ENCODE measurements at regions not wholly inside any gene's neighbourhood (a gene's known extent, or its start where the extent isn't known, plus 50 kb on each side); places are given as distances from the start of the nearest gene placed in this dataset.
A peak's percentile ranks its signal among the peaks of the same experiment; 100 is the strongest.
"Not testable (repeated sequence)": the region's sequence is repeated elsewhere in the genome, so short reads cannot be mapped to it uniquely, and the experiment has no call there.

- peaks cover 4 to 16% of the 10 kb centered on the region in 2 donors for H3K9me3 ChIP-seq (ENCODE audit: control insufficient read depth in 1 of 2, low read length in 2 of 2)
- H3K4me1 ChIP-seq (ENCODE audit: control insufficient read depth in 1 of 2, insufficient read depth in 2 of 2, low read length in 2 of 2); H3K36me3 ChIP-seq (ENCODE audit: control insufficient read depth in 1 of 2, insufficient read depth in 2 of 2, low read length in 2 of 2); H3K27ac ChIP-seq (ENCODE audit: low read depth, low read length); H3K4me3 ChIP-seq (ENCODE audit: low read depth in 1 of 2, low read length in 2 of 2); H3K9ac ChIP-seq (ENCODE audit: low read depth in 1 of 2, low read length in 2 of 2); H3K27me3 ChIP-seq (ENCODE audit: control insufficient read depth in 1 of 2, insufficient read depth in 2 of 2, low read length in 2 of 2): not testable (repeated sequence)
Measured at GRCh38 chr21:9822093-9822820, 699.1 kb upstream of the TPTE start.

GRCh38 chr21:9823197-9824157 is 697.9 kb upstream of the TPTE start:
- H3K27me3 ChIP-seq (ENCODE audit: control insufficient read depth in 1 of 2, insufficient read depth in 2 of 2, low read length in 2 of 2); H3K27ac ChIP-seq (ENCODE audit: low read depth, low read length); H3K4me1 ChIP-seq (ENCODE audit: control insufficient read depth in 1 of 2, insufficient read depth in 2 of 2, low read length in 2 of 2); H3K36me3 ChIP-seq (ENCODE audit: control insufficient read depth in 1 of 2, insufficient read depth in 2 of 2, low read length in 2 of 2); H3K9ac ChIP-seq (ENCODE audit: low read depth in 1 of 2, low read length in 2 of 2): not testable (repeated sequence)
- Histone ChIP-seq H3K4me3 (ENCODE audit: low read depth in 1 of 2, low read length in 2 of 2) (peak overlapping the region in 1 of 2 donors; percentile 21), H3K9me3 (ENCODE audit: control insufficient read depth in 1 of 2, low read length in 2 of 2) (peaks cover 4 to 16% of the 10 kb centered on the region in 2 donors)

GRCh38 chr21:9830801-9831200 is 690.6 kb upstream of the TPTE start:
- not testable (repeated sequence) for H3K4me3 ChIP-seq (ENCODE audit: low read depth in 1 of 2, low read length in 2 of 2); H3K36me3 ChIP-seq (ENCODE audit: control insufficient read depth in 1 of 2, insufficient read depth in 2 of 2, low read length in 2 of 2); H3K27ac ChIP-seq (ENCODE audit: low read depth, low read length); H3K4me1 ChIP-seq (ENCODE audit: control insufficient read depth in 1 of 2, insufficient read depth in 2 of 2, low read length in 2 of 2); H3K9ac ChIP-seq (ENCODE audit: low read depth in 1 of 2, low read length in 2 of 2); H3K27me3 ChIP-seq (ENCODE audit: control insufficient read depth in 1 of 2, insufficient read depth in 2 of 2, low read length in 2 of 2); H3K9me3 ChIP-seq (ENCODE audit: control insufficient read depth in 1 of 2, low read length in 2 of 2)

GRCh38 chr21:9832751-9833150 is 688.6 kb upstream of the TPTE start:
- H3K4me3 ChIP-seq (ENCODE audit: low read depth in 1 of 2, low read length in 2 of 2); H3K9ac ChIP-seq (ENCODE audit: low read depth in 1 of 2, low read length in 2 of 2); H3K9me3 ChIP-seq (ENCODE audit: control insufficient read depth in 1 of 2, low read length in 2 of 2); H3K36me3 ChIP-seq (ENCODE audit: control insufficient read depth in 1 of 2, insufficient read depth in 2 of 2, low read length in 2 of 2); H3K4me1 ChIP-seq (ENCODE audit: control insufficient read depth in 1 of 2, insufficient read depth in 2 of 2, low read length in 2 of 2); H3K27me3 ChIP-seq (ENCODE audit: control insufficient read depth in 1 of 2, insufficient read depth in 2 of 2, low read length in 2 of 2); H3K27ac ChIP-seq (ENCODE audit: low read depth, low read length): not testable (repeated sequence)

- peaks cover 17 to 28% of the 10 kb centered on the region in 2 donors for H3K9me3 ChIP-seq (ENCODE audit: control insufficient read depth in 1 of 2, low read length in 2 of 2)
- H3K36me3 ChIP-seq (ENCODE audit: control insufficient read depth in 1 of 2, insufficient read depth in 2 of 2, low read length in 2 of 2); H3K9ac ChIP-seq (ENCODE audit: low read depth in 1 of 2, low read length in 2 of 2); H3K4me3 ChIP-seq (ENCODE audit: low read depth in 1 of 2, low read length in 2 of 2); H3K27ac ChIP-seq (ENCODE audit: low read depth, low read length); H3K27me3 ChIP-seq (ENCODE audit: control insufficient read depth in 1 of 2, insufficient read depth in 2 of 2, low read length in 2 of 2); H3K4me1 ChIP-seq (ENCODE audit: control insufficient read depth in 1 of 2, insufficient read depth in 2 of 2, low read length in 2 of 2): not testable (repeated sequence)
Measured at GRCh38 chr21:9836547-9836946, 684.8 kb upstream of the TPTE start.

- Histone ChIP-seq H3K9me3 (ENCODE audit: control insufficient read depth in 1 of 2, low read length in 2 of 2) (peaks cover 17 to 28% of the 10 kb centered on the region in 2 donors), H3K4me3 (ENCODE audit: low read depth in 1 of 2, low read length in 2 of 2) (peak overlapping the region in 1 of 2 donors; percentile 6)
- H3K27ac ChIP-seq (ENCODE audit: low read depth, low read length); H3K36me3 ChIP-seq (ENCODE audit: control insufficient read depth in 1 of 2, insufficient read depth in 2 of 2, low read length in 2 of 2); H3K9ac ChIP-seq (ENCODE audit: low read depth in 1 of 2, low read length in 2 of 2); H3K27me3 ChIP-seq (ENCODE audit: control insufficient read depth in 1 of 2, insufficient read depth in 2 of 2, low read length in 2 of 2); H3K4me1 ChIP-seq (ENCODE audit: control insufficient read depth in 1 of 2, insufficient read depth in 2 of 2, low read length in 2 of 2): not testable (repeated sequence)
Measured at GRCh38 chr21:9837001-9837400, 684.4 kb upstream of the TPTE start.

GRCh38 chr21:9837526-9837925 is 683.9 kb upstream of the TPTE start:
- not testable (repeated sequence) for H3K9ac ChIP-seq (ENCODE audit: low read depth in 1 of 2, low read length in 2 of 2); H3K36me3 ChIP-seq (ENCODE audit: control insufficient read depth in 1 of 2, insufficient read depth in 2 of 2, low read length in 2 of 2); H3K4me3 ChIP-seq (ENCODE audit: low read depth in 1 of 2, low read length in 2 of 2); H3K27me3 ChIP-seq (ENCODE audit: control insufficient read depth in 1 of 2, insufficient read depth in 2 of 2, low read length in 2 of 2); H3K27ac ChIP-seq (ENCODE audit: low read depth, low read length); H3K4me1 ChIP-seq (ENCODE audit: control insufficient read depth in 1 of 2, insufficient read depth in 2 of 2, low read length in 2 of 2)
- peaks cover 17 to 28% of the 10 kb centered on the region in 2 donors for H3K9me3 ChIP-seq (ENCODE audit: control insufficient read depth in 1 of 2, low read length in 2 of 2)

- Histone ChIP-seq H3K36me3 (ENCODE audit: control insufficient read depth in 1 of 2, insufficient read depth in 2 of 2, low read length in 2 of 2) (no peaks in the 10 kb centered on the region), H3K4me3 (ENCODE audit: low read depth in 1 of 2, low read length in 2 of 2) (no peak overlapping the region)
Measured at GRCh38 chr21:9837946-9838737, 683.2 kb upstream of the TPTE start.

GRCh38 chr21:9838738-9839642 is 682.4 kb upstream of the TPTE start:
- Histone ChIP-seq H3K9ac (ENCODE audit: low read depth in 1 of 2, low read length in 2 of 2) (no peak overlapping the region), H3K27me3 (ENCODE audit: control insufficient read depth in 1 of 2, insufficient read depth in 2 of 2, low read length in 2 of 2) (no peaks in the 10 kb centered on the region), H3K36me3 (ENCODE audit: control insufficient read depth in 1 of 2, insufficient read depth in 2 of 2, low read length in 2 of 2) (no peaks in the 10 kb centered on the region), H3K4me3 (ENCODE audit: low read depth in 1 of 2, low read length in 2 of 2) (no peak overlapping the region), H3K4me1 (ENCODE audit: control insufficient read depth in 1 of 2, insufficient read depth in 2 of 2, low read length in 2 of 2) (no peaks in the 10 kb centered on the region), H3K27ac (ENCODE audit: low read depth, low read length) (no peak overlapping the region), H3K9me3 (ENCODE audit: control insufficient read depth in 1 of 2, low read length in 2 of 2) (peaks cover 18 to 29% of the 10 kb centered on the region in 2 donors)

More at GRCh38 chr21:9837946-9838737, 683.2 kb upstream of the TPTE start:
- no peak overlapping the region for H3K9ac ChIP-seq (ENCODE audit: low read depth in 1 of 2, low read length in 2 of 2)
- no peaks in the 10 kb centered on the region for H3K27me3 ChIP-seq (ENCODE audit: control insufficient read depth in 1 of 2, insufficient read depth in 2 of 2, low read length in 2 of 2)
- H3K4me1 ChIP-seq (ENCODE audit: control insufficient read depth in 1 of 2, insufficient read depth in 2 of 2, low read length in 2 of 2), result no peaks in the 10 kb centered on the region
- H3K9me3 ChIP-seq (ENCODE audit: control insufficient read depth in 1 of 2, low read length in 2 of 2), result peaks cover 17 to 28% of the 10 kb centered on the region in 2 donors
- H3K27ac ChIP-seq (ENCODE audit: low read depth, low read length), result no peak overlapping the region
